WI38 (cell line): ENCODE measurements at regions not wholly inside any gene's neighbourhood (a gene's known extent, or its start where the extent isn't known, plus 50 kb on each side); places are given as distances from the start of the nearest gene placed in this dataset.
"Not testable (repeated sequence)": the region's sequence is repeated elsewhere in the genome, so short reads cannot be mapped to it uniquely, and the experiment has no call there.

Experiments
- H3K4me3 ChIP-seq: 2 replicates; pipeline ENCODE4 v1.5.1; 2011; ENCODE audit warnings: low read depth, mild to moderate bottlenecking, control low read depth, low read length
- CTCF ChIP-seq: IDR thresholded peaks from 2 replicates; pipeline ENCODE4 v1.5.1; 2012; ENCODE audit warnings: low read depth, mild to moderate bottlenecking, control low read depth, low read length

GRCh38 chrX:23509256-23509655, 158.0 kb upstream of the PRDX4 start:
- no peak for TF ChIP-seq CTCF
- H3K4me3 ChIP-seq = no peak overlapping the region

- no peak overlapping the region for H3K4me3 ChIP-seq
- TF ChIP-seq CTCF = no peak
Measured at GRCh38 chrX:23511793-23512192, 155.5 kb upstream of the PRDX4 start.

- H3K4me3 ChIP-seq = no peak overlapping the region
- TF ChIP-seq CTCF = no peak
Measured at GRCh38 chrX:23513121-23513520, 154.2 kb upstream of the PRDX4 start.

GRCh38 chrX:23514082-23514481, 153.2 kb upstream of the PRDX4 start:
- no peak for TF ChIP-seq CTCF
- no peak overlapping the region for H3K4me3 ChIP-seq

GRCh38 chrX:23515028-23515427, 152.3 kb upstream of the PRDX4 start:
- H3K4me3 ChIP-seq = no peak overlapping the region
- no peak for TF ChIP-seq CTCF

GRCh38 chrX:23523026-23523657, 144.2 kb upstream of the PRDX4 start:
- not testable (repeated sequence) for H3K4me3 ChIP-seq

GRCh38 chrX:23524467-23524866, 142.8 kb upstream of the PRDX4 start:
- H3K4me3 ChIP-seq = no peak overlapping the region
- no peak for TF ChIP-seq CTCF

- no peak for TF ChIP-seq CTCF
- H3K4me3 ChIP-seq = no peak overlapping the region
Measured at GRCh38 chrX:23525531-23525930, 141.8 kb upstream of the PRDX4 start.
